GM10248 (cell line): ENCODE measurements at regions not wholly inside any gene's neighbourhood (a gene's known extent, or its start where the extent isn't known, plus 50 kb on each side); places are given as distances from the start of the nearest gene placed in this dataset.

Source experiments
- CTCF ChIA-PET: fragments of 300-600 bp; sonication (Branson Sonifier 250); formaldehyde crosslinking; extraction: SDS; loops from one replicate; lab custom pipeline; 2021; ENCODE audit warnings: antibody characterized with exemption; lab: Yijun Ruan, JAX
- POLR2A ChIA-PET: fragments of 350-650 bp; sonication (Branson Sonifier 250); formaldehyde crosslinking; extraction: SDS; loops from one replicate; lab custom pipeline; 2020; ENCODE audit warnings: antibody characterized with exemption; lab: Yijun Ruan, JAX
- DNase-seq: peaks from one replicate; pipeline ENCODE4 v3.0.0; 2012; ENCODE audit errors: extremely low spot score
- TF ChIP-seq, protein P1 (sequence below): IDR thresholded peaks from 2 replicates; pipeline ENCODE4 v1.5.1; 2012; ENCODE audit warnings: mild to moderate bottlenecking, low read depth; ENCODE audit errors: extremely low read depth, missing control alignments, control extremely low read depth

DNA sequence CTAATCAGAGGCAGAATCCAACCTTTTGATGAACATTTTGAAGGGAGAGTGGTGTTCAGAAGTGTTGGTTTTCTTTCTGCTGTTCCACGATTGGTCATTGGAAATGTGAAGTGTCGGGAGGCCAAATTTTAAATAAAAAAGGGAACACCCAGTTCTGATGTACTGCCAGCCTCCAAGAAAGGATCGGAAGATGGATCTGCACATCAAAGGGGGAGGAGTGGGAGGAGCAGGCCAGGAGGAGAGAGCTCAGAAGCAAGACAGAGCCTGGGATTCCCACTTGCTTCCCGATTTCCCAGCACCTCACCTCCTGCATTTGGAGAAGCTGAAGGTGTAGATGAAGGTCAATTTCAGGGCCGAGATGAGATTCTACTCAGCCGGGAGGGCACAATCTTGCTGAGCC is 55.9 kb upstream of the NAA20 start:
- CTCF ChIA-PET, result interaction anchor here (2.0 to 2.9 kb wide), 3 partner anchors 16 to 58 kb away, joined by 5 to 7 read pairs (median 6); no protein-coding TSS in a partner anchor
- TF ChIP-seq, protein P1, sequence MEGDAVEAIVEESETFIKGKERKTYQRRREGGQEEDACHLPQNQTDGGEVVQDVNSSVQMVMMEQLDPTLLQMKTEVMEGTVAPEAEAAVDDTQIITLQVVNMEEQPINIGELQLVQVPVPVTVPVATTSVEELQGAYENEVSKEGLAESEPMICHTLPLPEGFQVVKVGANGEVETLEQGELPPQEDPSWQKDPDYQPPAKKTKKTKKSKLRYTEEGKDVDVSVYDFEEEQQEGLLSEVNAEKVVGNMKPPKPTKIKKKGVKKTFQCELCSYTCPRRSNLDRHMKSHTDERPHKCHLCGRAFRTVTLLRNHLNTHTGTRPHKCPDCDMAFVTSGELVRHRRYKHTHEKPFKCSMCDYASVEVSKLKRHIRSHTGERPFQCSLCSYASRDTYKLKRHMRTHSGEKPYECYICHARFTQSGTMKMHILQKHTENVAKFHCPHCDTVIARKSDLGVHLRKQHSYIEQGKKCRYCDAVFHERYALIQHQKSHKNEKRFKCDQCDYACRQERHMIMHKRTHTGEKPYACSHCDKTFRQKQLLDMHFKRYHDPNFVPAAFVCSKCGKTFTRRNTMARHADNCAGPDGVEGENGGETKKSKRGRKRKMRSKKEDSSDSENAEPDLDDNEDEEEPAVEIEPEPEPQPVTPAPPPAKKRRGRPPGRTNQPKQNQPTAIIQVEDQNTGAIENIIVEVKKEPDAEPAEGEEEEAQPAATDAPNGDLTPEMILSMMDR, result no peak
- DNase-seq, result no peak
- POLR2A ChIA-PET, result interaction anchor here (0.7 kb wide), 1 partner anchor 1148 kb away, joined by 4 read pairs; the partner anchor contains the start of gene SCP2D1

DNA sequence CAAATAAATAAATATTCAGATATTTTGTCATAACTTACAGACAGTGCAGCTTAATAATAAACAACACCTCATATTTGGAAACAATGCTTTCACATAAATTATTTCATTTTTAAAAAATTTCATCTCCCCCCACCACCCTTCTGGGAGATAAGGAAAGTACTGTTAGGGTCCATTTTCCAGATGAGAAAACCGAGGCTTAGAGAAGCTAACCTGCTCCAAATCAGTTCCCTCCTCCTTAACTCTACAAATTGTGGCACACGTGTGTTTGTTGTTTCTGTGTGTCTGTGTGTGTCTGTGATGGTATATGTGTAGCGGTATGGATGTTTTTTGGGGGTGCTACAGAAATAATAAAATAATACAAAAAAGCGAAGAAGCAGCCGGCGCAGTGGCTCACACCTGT is 54.2 kb upstream of the NAA20 start:
- CTCF ChIA-PET, result interaction anchor here (1.2 to 2.9 kb wide), 2 partner anchors 14 to 31 kb away, joined by 3 to 6 read pairs; no protein-coding TSS in a partner anchor
- POLR2A ChIA-PET, result no interaction called here
- TF ChIP-seq, protein P1, result no peak
- no peak for DNase-seq

DNA sequence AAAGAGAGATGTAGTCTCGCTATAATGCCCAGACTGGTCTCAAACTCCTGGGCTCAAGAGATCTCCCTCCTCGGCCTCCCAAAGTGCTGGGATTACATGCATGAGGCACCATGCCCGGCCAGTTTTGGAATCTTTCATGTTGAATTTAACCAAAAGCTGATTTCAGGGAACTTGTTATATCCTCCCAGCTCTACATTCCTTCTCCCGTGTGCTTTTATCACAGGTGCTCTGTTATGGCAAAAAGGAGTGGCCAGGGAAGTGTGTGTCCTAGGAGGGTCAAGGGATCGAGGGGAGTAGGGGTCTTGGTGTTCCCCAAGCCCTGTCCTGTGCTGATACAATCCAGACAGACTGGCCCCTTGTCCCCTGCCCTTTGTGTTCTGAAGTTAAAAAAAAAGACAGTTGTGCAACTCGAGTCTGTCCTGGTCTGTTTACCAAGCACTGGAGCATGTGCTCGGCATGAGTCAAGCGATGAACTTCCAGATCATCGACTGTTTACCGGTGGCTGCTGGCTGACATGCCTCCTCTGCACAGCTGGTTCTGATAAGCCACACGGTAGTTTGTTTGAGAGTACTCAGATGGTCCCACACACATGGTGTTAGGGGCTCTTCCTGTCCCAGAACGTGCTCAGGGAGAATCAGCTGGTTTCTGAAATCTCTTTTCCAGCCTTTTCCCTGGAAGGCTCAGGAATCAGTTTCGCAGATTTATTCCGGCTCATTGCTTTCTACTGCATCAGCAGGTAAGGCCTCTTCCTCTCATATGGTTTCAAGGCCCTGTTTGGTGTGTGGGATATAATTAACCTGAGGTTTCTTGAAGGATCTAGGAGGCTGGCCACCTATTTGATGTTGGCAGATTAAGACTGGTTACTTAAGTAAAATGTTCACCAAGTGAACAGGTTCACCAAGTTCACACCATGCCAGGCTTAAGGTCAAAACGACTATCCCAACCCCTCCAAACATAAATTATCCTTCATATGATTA is 52.6 kb upstream of the NAA20 start:
- TF ChIP-seq, protein P1, result no peak
- ChIA-PET POLR2A (no interaction called here), CTCF (interaction anchor here (1.1 kb wide), 1 partner anchor 12 kb away, joined by 3 read pairs; no protein-coding TSS in a partner anchor)
- no peak for DNase-seq

DNA sequence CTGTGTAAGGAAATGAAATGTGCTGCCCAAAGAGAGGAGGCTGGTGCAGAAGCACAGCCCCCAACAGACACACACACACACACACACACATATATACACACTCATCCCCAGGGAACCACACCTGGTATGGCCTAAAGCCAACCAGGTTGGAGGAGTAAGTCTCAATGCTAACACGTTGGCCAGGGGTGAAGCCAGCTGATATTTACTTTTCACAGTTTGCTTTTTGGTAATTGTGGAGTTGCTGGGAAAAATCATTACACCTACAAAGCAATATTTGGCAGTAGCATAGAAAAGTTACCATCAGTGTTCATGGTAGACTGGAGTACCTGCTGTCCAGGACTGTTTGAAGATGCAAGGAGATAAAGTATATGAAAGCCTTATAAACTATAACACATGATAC is 50.3 kb upstream of the NAA20 start:
- ChIA-PET POLR2A (no interaction called here), CTCF (no interaction called here)
- DNase-seq, result no peak
- TF ChIP-seq, protein P1, result no peak
